PC-9 (cell line): ENCODE measurements at regions not wholly inside any gene's neighbourhood (a gene's known extent, or its start where the extent isn't known, plus 50 kb on each side); places are given as distances from the start of the nearest gene placed in this dataset.

ENCODE experiments used
- BruUV-seq: library from RNA; stranded (reverse); fragments of 400-500 nt; replicated peaks from 2 replicates; lab custom pipeline; 2021; lab: Mats Ljungman, UMichigan
- CTCF ChIA-PET: fragments of 300-600 bp; sonication (Branson Sonifier 250); formaldehyde crosslinking; loops from one replicate; lab custom pipeline; 2022; ENCODE audit warnings: antibody characterized with exemption; lab: Charles Lee
- POLR2A ChIA-PET: fragments of 300-600 bp; sonication (Branson Sonifier 250); formaldehyde crosslinking; loops from one replicate; lab custom pipeline; 2022; ENCODE audit warnings: antibody characterized with exemption; ENCODE audit not compliant: unreplicated experiment; lab: Charles Lee
- DNase-seq, 2 experiments: peaks; one replicate each; pipeline versions ENCODE4 v3.0.0 to v3.0.0-alpha.2; 2015 to 2022; ENCODE audit warnings: mixed read lengths in 1 of 2
- H2AFZ ChIP-seq: fragments of 200-600 bp; sonication (generic); 2 replicates; pipeline ENCODE4 v1.8.1; 2017; ENCODE audit warnings: antibody characterized with exemption
- H3F3A ChIP-seq: fragments of 200-600 bp; sonication (generic); 2 replicates; pipeline ENCODE4 v1.8.1; 2017; ENCODE audit warnings: antibody characterized with exemption, mild to moderate bottlenecking, low read depth; ENCODE audit not compliant: insufficient read depth
- H3K27ac ChIP-seq: fragments of 200-600 bp; sonication (generic); 2 replicates; pipeline ENCODE4 v1.6.1; 2016; ENCODE audit warnings: mixed run types
- H3K27me3 ChIP-seq: fragments of 200-600 bp; sonication (generic); 2 replicates; pipeline ENCODE4 v1.6.1; 2016; ENCODE audit warnings: low read depth, mixed run types; ENCODE audit not compliant: insufficient read depth
- H3K36me3 ChIP-seq: fragments of 200-600 bp; sonication (generic); 2 replicates; pipeline ENCODE4 v1.6.1; 2016; ENCODE audit warnings: low read depth, mixed run types
- H3K4me1 ChIP-seq: fragments of 200-600 bp; sonication (generic); replicated peaks from 2 replicates; pipeline ENCODE4 v1.6.1; 2016; ENCODE audit warnings: mixed run types; ENCODE audit not compliant: insufficient read depth
- H3K4me2 ChIP-seq: fragments of 200-600 bp; sonication (generic); 2 replicates; pipeline ENCODE4 v1.6.1; 2017; ENCODE audit warnings: mixed run types
- H3K4me3 ChIP-seq: fragments of 200-600 bp; sonication (generic); 2 replicates; pipeline ENCODE4 v1.6.1; 2016; ENCODE audit warnings: mixed run types
- H3K79me2 ChIP-seq: fragments of 200-600 bp; sonication (generic); 2 replicates; pipeline ENCODE4 v1.6.1; 2017; ENCODE audit warnings: low read depth, mixed run types
- H3K9me2 ChIP-seq: fragments of 200-600 bp; sonication (generic); 2 replicates; pipeline ENCODE4 v1.8.1; 2017; ENCODE audit warnings: mild to moderate bottlenecking; ENCODE audit not compliant: insufficient read depth
- H3K9me3 ChIP-seq: fragments of 200-600 bp; sonication (generic); 2 replicates; pipeline ENCODE4 v1.8.1; 2016; ENCODE audit warnings: low read depth; ENCODE audit not compliant: insufficient read depth
- H4K20me1 ChIP-seq: fragments of 200-600 bp; sonication (generic); 2 replicates; pipeline ENCODE4 v1.8.1; 2017; ENCODE audit not compliant: insufficient read depth
- CTCF ChIP-seq: fragments of 200-600 bp; sonication (generic); conservative IDR thresholded peaks from 2 replicates; pipeline ENCODE4 v1.6.1; 2017; ENCODE audit warnings: mixed run types, antibody characterized with exemption, mild to moderate bottlenecking, moderate library complexity
- EZH2 ChIP-seq: fragments of 200-600 bp; sonication (generic); IDR thresholded peaks from 2 replicates; pipeline ENCODE4 v1.8.0; 2017; ENCODE audit warnings: antibody characterized with exemption, low read depth
- intact Hi-C: fragments of 100-400 bp; cut with micrococcal nuclease; formaldehyde crosslinking; loops from one replicate; pipeline ENCODE4 v1.10.0; 2022; ENCODE audit not compliant: unreplicated experiment

GRCh38 chr4:35506161-35506560, 738.2 kb downstream of the ARAP2 start:
- TF ChIP-seq EZH2 = no peak
- no peak for TF ChIP-seq CTCF
- Histone ChIP-seq H3K9me3 (no peaks in the 10 kb centered on the region), H3K27me3 (no peaks in the 10 kb centered on the region), H3F3A (no peaks in the 10 kb centered on the region), H4K20me1 (no peaks in the 10 kb centered on the region), H3K79me2 (no peaks in the 10 kb centered on the region), H3K27ac (no peak overlapping the region), H3K4me2 (no peak overlapping the region), H2AFZ (no peak overlapping the region), H3K4me1 (no peaks in the 10 kb centered on the region), H3K9me2 (no peaks in the 10 kb centered on the region), H3K36me3 (no peaks in the 10 kb centered on the region), H3K4me3 (no peak overlapping the region)
- intact Hi-C loops = no loop called here
- BruUV-seq = no TSS peak
- DNase-seq = no peak
- CTCF ChIA-PET = no interaction called here
- POLR2A ChIA-PET = no interaction called here

GRCh38 chr4:35511851-35512250, 732.5 kb downstream of the ARAP2 start:
- POLR2A ChIA-PET = no interaction called here
- Histone ChIP-seq H3K27me3 (no peaks in the 10 kb centered on the region), H3K27ac (no peak overlapping the region), H4K20me1 (no peaks in the 10 kb centered on the region), H3K36me3 (no peaks in the 10 kb centered on the region), H3K79me2 (no peaks in the 10 kb centered on the region), H3K4me1 (no peaks in the 10 kb centered on the region), H3K9me2 (no peaks in the 10 kb centered on the region), H2AFZ (no peak overlapping the region), H3F3A (no peaks in the 10 kb centered on the region), H3K4me3 (no peak overlapping the region), H3K9me3 (no peaks in the 10 kb centered on the region), H3K4me2 (no peak overlapping the region)
- intact Hi-C loops = no loop called here
- TF ChIP-seq EZH2 (no peak), CTCF (no peak)
- DNase-seq = no peak
- CTCF ChIA-PET = no interaction called here
- no TSS peak for BruUV-seq

GRCh38 chr4:35516102-35516501, 728.2 kb downstream of the ARAP2 start:
- no peak for TF ChIP-seq EZH2
- no peak for TF ChIP-seq CTCF
- no peak for DNase-seq
- H3K9me2 ChIP-seq = no peaks in the 10 kb centered on the region

More at GRCh38 chr4:35516102-35516501, 728.2 kb downstream of the ARAP2 start:
- no peaks in the 10 kb centered on the region for H4K20me1 ChIP-seq
- BruUV-seq = no TSS peak
- ChIA-PET POLR2A (no interaction called here), CTCF (no interaction called here)
- intact Hi-C loops = no loop called here
- no peaks in the 10 kb centered on the region for H3K36me3 ChIP-seq
- no peaks in the 10 kb centered on the region for H3K9me3 ChIP-seq
- no peak overlapping the region for H3K4me3 ChIP-seq
- no peak overlapping the region for H3K4me2 ChIP-seq
- H2AFZ ChIP-seq = no peak overlapping the region
- no peaks in the 10 kb centered on the region for H3K79me2 ChIP-seq
- no peaks in the 10 kb centered on the region for H3F3A ChIP-seq
- no peaks in the 10 kb centered on the region for H3K27me3 ChIP-seq
- H3K27ac ChIP-seq = no peak overlapping the region
- H3K4me1 ChIP-seq = no peaks in the 10 kb centered on the region
